Right renal pelvis (tissue), 4 donors: ENCODE measurements at regions not wholly inside any gene's neighbourhood (a gene's known extent, or its start where the extent isn't known, plus 50 kb on each side); places are given as distances from the start of the nearest gene placed in this dataset.
"Not testable (repeated sequence)": the region's sequence is repeated elsewhere in the genome, so short reads cannot be mapped to it uniquely, and the experiment has no call there.

Experiments
- DNase-seq, 4 donors: peaks; one replicate each; pipeline ENCODE4 v3.0.0-alpha.2; 2013; ENCODE audit warnings: low read depth in 4 of 4, low spot score in 3 of 4, missing footprints in 1 of 4

DNA sequence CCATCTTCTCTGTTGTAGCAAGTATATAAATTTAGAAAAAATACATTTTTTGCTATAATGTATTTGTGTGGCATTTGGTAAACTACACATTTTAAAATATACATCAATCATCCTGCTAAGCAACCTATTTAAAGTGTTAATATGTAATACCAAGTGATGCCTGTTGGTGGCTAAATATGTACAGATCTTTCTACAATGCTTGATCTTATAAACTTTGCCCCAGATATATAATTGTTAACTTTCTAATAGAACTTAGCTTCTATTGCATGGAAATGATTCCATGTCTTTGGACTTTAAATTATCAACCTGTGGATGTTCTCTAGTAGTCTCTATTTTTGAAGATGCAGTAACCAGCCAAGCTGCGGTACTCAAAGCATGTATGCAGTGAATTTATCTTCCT, 1260.4 kb upstream of the RAG2 start:
- DNase-seq: no peak

DNA sequence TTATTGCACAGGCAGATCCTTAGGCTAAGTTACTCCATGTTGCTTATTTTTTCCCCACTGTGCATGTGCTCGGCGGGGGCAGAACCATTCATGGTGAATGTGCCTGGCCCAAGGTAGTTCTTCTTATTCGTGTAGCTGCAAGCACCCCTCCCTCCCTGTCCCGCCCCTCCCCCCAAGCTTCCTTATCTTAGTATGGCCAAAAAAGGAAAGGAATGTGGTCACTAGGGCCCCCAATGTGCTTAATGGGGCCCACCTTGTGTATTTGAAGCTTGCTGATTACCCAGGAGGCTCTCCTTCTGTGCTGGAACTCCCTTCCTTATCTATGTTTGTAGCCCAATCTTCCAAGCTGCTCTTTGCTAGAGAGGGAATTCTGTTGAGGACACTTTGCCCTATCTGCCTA, 1259.7 kb upstream of the RAG2 start:
- DNase-seq: no peak

DNA sequence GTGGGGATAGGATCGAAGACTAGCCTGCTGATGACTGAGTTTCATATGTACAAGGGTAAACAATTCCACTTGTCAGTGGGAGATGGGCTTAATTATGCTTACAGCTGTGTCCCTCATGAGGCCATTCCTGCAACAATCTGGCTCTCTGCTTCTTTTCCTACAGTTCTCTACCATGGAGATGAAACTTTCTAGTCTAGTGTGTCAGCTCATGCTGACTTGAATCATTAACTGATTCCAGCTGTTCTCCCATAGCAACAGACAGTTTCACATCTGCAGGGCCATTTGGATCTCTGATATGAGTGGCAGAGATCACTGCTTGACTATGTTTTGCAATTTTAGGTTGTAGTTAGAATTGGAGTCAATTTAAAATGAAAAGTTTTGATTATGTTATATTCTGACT, 1251.7 kb upstream of the RAG2 start:
- no peak for DNase-seq

DNA sequence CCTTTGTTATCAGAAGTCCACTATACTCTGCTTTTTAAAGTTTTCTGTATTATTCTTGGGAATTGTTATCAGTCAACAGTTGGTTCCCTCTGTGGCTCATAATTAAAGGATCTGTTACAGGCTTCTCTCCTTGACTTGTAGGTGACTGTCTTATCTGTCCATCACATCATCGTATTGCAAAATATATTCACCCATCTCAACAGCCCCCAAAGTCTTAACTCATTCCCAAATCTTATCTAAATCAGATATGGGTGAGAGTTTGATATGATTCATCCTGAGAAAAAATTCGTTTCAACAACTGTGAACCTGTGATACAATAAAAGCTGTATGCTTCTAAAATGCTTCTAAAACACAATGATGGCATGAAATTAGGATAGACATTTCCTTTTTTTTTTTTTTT, 1245.6 kb upstream of the RAG2 start:
- no peak for DNase-seq

DNA sequence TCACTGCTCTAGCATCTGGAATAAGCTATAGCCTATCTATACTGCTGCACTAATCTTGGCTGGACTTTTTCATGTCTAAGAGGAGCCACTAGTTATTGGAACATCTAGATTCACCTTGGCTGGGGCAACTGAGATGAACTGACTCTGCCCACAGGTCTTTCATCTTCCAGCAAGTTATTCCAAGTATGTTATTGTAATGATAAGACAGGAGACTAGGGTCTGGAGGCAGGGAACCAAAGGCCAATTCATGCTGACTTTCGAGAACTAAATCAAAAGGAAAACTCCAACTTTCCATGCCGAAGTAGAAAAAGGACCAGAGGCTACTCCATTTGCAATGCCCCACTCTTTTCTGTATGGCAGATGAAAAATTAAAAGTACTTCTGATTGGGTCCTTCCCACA, 1243.0 kb upstream of the RAG2 start:
- no peak for DNase-seq

DNA sequence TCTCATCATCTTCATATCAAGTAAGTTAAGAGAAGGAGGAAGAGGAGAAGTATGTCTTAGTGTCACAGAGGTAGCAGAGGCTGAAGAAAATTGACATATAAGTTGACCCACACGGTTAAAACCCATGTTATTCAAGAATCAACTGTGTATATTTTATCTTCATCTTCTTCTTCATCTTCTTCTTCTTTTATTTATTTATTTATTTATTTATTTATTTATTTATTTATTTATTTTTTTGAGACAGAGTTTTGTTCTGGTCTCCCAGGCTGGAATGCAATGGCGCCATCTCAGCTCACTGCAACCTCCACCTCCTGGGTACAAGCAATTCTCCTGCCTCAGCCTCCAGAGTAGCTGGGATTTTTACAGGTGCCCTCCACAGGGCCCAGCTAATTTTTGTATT, 1242.3 kb upstream of the RAG2 start:
- DNase-seq: not testable (repeated sequence)

DNA sequence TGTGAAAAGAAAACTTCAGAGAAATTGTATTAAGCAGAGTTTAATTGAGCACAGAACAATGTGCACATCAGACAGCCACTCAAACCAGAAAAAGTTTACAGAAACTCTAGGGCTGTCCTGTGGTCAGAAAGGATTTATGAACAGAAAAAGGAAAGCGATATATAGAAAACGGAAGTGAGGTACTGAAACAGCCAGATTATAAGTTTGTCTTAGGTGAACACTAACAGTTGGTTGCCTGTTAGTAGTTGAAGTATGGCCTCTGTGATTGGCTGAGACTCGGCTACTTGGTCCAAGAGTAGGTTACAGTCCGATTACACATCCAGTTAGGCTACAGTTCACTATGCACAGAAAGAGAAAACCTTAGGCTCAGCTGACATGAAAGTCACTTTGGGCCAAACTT, 1232.5 kb upstream of the RAG2 start:
- DNase-seq: no peak

DNA sequence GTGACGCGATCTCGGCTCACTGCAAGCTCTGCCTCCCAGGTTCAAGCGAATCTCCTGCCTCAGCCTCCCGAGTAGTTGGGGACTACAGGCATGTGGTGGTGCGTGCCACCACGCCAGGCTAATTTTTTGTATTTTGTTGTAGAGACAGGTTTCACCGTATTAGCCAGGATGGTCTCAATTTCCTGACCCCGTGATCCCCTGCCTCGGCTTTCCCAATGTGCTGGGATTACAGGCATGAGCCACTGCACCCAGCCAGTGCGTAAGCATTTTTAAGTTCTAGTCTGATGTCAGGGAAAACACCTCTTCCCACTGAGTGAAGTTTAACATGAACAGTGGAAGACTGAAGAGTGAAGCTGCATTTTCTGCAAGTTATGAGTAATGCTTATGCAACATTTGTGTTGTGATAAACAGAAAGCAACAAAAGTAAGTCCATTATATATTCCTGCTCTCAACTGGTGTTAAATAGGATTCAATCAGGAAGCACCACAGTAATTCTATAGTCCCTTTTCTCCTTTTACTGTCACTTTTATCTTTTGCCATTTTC, 1219.8 kb upstream of the RAG2 start:
- DNase-seq: no peak

DNA sequence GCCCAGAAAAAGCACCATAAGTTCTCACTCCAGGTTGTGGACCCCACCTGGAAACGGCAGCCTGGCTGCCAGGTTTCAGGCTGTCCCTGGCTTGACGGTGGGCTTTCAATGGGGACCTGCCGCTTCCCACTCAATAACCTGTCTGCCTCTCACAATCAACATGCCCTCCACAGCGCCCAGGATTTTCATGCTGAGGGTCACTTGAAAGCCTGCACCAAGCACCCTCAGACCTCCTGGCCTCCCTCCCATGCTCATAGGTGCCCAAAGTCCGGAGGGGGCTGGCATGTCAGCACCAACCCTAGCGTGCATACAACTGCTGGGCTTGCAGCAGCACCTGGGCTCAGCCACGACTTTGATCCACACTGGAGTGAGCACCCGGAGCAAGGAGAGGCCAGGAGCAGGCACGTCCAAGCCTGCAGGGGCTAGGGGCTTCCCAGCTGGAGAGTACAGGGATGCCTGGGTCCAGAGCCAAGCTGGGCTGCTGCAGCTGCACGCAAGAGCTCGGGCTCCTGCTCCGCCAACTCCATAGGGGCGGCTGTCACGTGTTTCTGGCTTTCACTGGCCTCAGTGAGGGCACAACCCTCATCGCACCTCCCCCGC, 1214.3 kb upstream of the RAG2 start:
- DNase-seq: no peak

DNA sequence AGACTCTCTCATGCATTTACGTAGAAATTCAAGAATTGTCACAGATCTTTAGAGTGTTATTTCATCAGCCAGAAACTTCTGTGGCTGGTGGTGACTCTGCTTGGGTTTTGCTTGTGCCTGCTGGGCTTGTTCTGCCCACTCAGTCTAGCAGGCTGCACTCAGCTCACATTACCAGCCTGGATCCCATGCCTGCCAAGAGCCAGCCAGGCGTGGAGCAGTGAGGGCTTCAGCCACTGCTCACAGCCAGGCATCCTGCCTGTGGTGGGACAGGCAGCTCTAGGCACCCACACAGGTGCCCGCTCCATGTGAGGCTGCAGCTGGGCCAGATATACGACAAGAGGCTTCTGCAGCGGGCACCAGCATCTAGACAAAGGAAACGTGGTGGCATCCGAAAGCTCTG, 1213.3 kb upstream of the RAG2 start:
- no peak for DNase-seq

DNA sequence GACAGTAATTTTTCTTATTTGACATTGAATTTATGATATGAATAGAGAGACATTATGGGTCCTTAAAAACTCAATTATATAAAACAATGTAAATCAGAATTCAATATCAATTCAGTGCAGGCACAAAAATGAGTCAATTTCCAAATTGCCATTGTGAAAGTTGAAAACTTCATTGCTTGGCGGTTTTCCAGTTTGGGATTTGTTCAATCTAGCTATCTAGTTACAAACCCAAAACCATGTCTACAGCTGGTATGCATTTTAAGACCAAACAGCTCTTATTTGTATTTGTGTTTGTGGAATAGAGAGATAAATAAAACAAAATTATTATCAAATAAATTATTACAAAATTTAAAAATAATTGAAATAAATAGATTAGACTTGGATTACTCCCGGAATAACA, 1206.6 kb upstream of the RAG2 start:
- no peak for DNase-seq

DNA sequence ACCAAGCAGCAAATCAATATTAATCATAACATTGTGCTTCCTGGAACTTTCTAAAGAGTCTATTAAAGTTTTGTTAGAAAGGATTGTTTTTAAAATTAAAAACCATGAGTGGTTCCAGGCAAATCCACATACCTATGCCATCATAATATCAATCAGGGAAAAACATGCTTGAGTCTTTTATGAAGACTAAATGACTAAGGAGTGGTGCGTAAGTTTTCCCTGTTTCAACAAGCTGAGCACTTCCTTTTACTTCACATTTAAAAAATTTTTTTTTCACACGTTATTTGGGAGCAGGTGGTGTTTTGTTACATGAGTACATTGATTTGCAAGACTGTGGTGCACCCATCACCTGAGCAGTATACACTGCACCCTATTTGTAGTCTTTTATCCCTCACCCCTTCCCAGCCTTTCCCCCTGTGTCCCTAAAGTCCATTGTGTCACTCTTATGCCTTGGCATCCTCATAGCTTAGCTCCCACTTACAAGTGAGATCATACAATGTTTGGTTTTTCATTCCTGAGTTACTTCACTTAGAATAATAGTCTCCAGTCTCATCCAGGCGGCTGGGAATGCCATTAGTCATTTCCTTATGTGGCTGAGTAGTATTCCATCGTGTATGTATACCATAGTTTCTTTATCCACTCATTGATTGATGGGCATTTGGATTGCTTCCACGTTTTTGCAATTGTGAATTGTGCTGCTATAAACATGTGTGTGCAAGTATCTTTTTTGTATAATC, 1190.3 kb upstream of the RAG2 start:
- no peak for DNase-seq

DNA sequence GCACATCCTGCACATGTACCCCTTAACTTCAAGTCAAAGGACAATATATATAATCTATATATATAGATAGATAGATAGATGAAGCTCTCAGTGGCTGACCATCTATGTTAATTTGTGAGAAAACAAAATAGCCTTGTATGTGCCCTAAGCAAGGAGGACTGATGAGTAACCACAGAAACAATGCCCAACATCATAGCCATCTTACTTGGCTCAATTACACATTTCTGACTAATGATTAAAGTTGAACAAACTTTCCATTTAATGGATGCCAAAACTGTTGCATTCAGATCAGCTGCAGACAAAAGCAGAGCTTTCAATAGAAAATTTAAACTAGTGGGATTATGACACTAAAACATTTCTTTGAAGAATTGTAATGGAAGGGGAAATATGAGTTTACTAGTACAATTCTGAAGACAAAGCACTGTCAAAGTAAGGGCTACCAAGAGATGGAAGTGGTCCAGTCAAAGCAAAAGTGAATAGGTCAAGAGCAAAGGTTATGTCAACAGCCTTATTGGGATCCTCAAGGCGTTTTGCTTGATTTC, 1188.2 kb upstream of the RAG2 start:
- no peak for DNase-seq

DNA sequence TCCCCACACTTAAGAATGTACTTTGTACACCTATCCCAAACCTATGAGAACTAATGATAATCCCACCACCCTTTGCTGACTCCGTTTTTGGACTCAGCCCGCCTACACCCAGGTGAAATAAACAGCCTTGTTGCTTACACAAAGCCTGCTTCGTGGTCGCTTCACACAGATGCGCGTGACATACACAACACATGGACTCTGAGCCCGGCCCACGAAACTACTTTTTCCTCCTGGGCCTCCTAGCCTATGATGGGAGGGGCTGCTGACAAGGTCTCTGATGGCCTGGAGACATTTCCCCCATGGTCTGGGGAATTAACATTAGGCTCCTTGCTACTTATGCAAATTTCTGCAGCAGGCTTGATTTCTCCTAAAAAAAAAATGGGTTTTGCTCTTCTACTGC, 1176.4 kb upstream of the RAG2 start:
- no peak for DNase-seq

DNA sequence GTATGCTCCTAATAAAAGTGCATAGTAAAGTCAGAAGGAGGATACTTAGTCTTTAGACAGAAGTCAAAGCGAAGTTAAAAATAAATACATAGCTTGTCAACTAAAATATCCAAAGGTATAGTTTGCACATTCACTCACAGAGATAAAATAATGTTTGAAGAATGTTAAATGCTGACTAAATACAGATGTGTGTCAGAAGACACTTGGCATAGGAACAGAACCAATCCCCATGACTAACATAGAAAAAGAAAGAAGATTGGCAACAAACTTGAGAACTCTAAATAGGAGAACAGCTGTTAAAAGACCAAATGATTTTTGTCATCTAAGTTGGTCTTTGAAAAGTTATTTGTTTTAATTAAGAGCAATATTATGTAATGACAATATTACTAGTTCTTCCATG, 1172.1 kb upstream of the RAG2 start:
- DNase-seq: no peak

DNA sequence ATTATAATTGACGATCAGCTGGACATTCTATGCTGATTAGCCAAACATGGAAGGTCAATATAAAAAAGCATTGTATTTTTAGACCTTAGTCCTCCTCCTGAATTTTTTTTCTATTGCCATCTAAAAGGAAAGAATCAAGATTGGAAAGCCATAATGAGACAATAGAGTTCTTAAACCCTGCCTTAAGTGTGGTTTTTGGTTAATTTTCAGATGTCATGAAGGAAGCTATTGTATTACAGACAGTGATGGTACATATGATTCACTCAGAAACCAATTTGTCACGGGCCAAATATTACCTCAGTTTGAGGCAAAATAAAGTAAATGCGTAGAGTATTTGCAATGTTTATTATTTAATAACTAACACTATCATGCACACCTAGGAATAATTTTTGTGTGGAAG, 1164.0 kb upstream of the RAG2 start:
- no peak for DNase-seq

DNA sequence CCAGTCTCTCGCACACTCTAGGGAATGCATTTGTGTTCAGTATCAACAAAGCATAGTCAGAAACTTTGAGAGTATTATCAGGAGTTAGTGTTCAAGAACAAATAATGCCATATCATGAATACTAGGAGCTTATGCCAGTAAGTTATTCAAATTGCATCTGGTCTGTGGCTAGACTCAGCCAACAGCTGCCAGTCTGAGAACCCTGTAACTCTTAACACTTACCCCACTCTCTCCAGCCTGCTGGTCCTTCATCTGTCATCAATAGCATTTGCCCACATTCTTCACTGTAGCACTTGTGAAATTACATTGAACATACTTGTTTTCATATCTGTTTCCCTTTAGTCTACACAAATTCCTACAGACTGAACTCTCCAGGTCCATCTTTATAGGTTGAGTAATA, 1157.5 kb upstream of the RAG2 start:
- DNase-seq: no peak

DNA sequence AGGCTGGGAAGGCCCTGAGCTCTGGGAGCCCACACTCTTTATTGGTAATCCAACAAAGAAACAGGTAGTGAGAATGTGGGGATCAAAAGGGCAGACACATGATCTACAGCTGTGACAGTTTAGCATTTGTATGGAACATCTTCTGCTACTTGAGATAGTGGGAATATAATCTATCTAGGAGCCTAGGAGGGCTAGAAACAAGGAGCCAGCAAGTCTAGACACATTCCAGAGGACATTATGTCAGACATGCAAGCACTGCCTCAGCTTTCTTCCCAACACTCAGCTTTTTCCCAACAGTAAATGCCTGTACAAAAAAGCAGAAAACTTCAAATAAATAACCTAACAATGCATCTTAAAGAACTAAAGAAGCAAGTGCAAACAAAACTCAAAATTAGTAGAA, 1150.6 kb upstream of the RAG2 start:
- DNase-seq: no peak

DNA sequence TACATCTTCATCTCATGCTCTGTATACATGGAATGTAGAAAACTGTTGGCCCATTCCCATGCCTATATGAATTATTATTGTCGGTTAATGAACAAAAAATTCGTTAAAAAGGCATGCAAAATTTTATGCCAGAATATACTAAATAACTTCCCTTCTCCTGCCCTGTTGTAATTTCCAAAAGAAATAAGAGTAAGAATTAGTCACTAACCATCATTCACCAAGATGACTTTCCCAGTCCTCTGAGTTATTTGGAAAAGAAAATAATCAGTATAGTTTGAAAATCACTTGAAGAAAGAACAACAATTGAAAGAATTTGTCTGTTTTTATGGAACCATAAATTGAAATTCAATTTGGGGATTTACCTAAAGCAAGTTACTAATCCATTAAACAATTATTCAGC, 1149.1 kb upstream of the RAG2 start:
- no peak for DNase-seq

DNA sequence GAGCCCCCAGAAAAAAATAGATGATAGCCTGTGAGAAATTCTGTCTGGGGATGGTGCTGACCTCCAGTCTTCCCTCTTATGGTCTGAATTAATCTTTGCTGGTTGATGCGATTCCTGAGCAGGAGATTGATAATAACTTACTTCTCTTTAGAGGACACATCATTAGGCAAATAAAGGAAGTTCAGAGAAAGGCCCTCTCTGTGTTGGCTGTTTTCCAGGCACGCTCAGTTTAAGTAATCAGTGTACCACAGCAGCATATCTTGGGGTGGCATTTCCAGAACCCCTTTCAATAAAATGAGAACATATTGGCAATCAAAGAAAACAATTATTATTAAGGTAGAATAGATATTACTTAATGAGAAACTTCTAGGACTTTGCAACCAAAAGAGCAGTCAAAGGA, 1129.3 kb upstream of the RAG2 start:
- no peak for DNase-seq

DNA sequence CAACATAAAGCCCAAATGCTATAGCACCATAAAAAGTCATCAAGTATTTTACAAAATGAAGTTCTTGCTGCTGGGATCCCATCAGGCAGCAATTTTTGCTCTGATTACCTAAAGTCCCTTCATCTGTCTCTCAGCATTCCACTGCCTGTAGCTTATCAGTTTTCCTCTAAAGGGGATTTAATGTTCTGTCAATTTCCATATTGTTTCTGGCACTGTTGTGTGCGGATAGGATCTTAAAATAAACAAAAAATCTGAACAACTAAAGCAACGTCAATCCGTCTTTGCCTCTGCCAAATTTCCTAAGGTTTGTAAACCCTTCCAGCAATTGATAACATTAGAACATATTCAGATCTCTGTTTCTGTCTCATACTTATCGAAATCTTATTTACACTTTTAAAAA, 1126.3 kb upstream of the RAG2 start:
- no peak for DNase-seq

DNA sequence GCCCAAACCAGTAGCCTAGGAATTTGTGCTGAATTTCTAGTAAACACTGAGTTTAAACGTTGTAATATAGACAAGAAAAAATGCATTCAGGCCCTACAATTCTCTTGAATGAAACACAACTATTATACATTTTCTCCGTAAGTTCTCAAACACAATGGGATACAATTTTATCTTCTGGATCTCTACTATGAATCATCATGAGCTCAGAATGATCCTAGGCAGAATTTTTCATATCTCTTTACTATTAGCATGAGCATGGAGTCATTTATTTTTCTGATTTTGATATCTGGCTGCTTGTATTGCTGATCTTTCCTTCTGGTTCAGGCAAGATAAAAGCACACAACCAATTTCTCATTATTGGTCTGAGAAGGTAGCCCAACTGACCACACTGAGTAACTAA, 1123.4 kb upstream of the RAG2 start:
- no peak for DNase-seq
